ENCODE measurements at regions not wholly inside any gene's neighbourhood (a gene's known extent, or its start where the extent isn't known, plus 50 kb on each side); places are given as distances from the start of the nearest gene placed in this dataset.

- TF ChIP-seq POLR2A (IDR thresholded peaks at IDR 0.05; ENCODE audit: low read depth, low read length): no peak
- TF ChIP-seq GABPA (IDR thresholded peaks at IDR 0.05; ENCODE audit: low read depth): no peak
- TF ChIP-seq RCOR1 (conservative IDR thresholded peaks at IDR 0.05; ENCODE audit: low read depth, low read length): no peak
- TF ChIP-seq PRDM15 (CRISPR knock-in tag; IDR thresholded peaks at IDR 0.05): no peak
These were observed 62.2 kb upstream of the TENM4 start for GRCh38 chr11:79503028-79503427.
